Hematopoietic multipotent progenitor cell treated with erythropoietin and hydrocortisone succinate and interleukin-3 and kit ligand, for 4 days (in vitro differentiated cells): ENCODE measurements at regions not wholly inside any gene's neighbourhood (a gene's known extent, or its start where the extent isn't known, plus 50 kb on each side); places are given as distances from the start of the nearest gene placed in this dataset.
A peak's percentile ranks its signal among the peaks of the same experiment; 100 is the strongest.

Source experiments
- DNase-seq: peaks from one replicate; pipeline ENCODE4 v3.0.0-alpha.2; 2015

DNA sequence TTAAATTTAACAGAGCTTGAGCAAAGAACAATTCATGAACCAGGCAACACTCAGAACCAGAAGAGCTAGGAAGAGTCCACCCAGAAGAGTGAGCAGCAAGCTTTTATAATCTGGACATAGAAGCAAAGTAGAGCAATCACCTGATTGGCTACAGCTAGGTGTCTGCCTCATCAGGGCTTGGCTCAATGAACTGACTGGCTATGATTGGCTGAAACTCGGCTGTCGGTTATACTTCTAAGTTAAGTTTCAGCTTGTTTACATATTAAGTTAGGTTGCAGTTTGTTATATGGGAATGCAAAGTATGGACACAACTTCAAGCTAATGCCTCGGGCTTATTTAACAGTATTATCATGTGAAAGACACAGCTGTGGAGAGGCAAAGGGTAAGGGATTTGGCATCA, 63.2 kb upstream of the NABP1 start:
- no peak for DNase-seq

DNA sequence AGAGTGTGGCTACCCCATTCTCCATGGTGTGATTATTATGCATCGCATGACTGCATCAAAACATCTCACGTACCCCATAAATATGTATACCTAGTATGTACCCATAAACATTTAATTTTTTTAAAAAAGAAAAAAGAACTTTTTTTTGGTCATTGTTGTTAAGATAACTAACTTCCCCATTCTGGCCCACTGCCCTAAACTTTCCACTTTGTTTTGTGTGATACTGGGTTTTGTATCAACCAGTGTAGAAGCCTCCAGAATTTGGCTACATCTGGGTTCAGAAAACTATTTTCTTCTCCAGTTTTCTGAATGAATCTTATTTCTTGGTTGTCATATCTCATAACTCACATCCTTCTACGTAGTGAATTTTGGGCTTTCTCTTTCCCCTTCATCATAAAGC, 62.3 kb upstream of the NABP1 start:
- DNase-seq, result peak; percentile 53

DNA sequence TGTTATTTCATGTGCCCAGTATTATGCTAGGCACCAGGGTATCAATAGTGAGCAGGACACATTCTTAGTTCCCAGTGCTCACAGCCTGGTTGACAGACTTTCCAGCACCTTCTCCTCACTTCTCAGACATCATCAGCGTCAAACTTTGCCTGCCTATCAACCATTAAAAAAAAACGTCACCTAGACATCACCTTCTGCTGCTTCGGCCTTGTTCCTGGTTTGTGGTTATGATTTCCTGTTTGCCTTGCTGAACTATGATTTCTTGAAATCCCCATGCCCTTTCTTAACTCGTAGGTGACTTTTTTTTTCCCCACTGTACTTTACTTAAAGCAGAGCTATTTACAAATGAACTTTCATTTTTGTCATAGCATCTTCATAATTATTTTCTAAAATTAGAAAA, 60.4 kb upstream of the NABP1 start:
- DNase-seq, result peak; percentile 51

DNA sequence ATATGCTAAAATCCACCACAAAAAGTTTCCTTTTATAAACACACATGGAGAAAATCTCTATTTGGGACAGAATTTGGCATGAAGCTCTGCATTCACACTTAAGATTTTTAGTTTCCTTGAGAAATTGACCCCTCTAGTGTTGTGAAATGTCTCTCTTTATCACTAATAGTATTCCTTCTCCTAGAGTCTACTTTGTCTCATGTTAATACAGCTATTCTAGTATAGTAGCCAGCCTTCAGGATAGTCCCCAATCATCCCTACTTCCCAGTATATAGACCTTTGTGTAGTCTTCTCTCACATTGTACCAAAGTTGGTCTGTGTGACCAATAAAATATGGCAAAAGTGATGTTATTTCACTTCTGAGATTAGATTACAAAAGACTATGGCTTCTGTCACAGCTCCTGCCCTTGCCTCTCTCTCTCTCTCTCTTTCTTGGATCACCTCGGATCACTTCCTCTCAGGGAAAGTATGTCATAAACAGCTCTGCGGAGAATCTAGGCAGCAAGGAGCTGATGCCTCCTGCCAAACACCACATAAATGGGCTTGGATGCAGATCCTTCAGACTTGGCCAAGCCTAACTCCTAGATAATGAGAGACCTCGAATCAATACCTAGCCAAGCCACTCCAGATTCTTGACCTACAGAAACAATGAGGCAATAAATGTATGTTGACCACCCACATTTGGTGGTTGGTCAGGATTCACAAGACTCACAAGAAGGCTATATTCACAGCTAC, 59.7 kb upstream of the NABP1 start:
- no peak for DNase-seq

DNA sequence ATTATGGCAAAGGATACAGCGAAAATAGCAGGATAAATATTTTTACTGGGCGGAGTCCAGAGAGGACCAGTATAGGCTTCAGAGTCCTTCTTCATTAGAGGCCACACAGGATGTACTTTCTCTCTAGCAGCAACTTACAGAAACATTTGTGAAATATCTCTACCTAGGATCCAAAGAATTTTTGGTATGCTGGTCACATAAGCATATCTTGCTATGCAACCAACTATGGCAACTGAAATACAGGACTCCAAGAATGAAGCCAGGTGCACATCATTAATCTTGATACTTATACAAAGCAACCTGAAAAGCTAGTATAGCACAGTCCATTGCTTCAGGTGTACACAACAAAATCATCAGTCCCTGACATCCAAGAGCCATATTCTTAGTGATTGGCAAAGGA, 59.1 kb upstream of the NABP1 start:
- DNase-seq, result no peak

DNA sequence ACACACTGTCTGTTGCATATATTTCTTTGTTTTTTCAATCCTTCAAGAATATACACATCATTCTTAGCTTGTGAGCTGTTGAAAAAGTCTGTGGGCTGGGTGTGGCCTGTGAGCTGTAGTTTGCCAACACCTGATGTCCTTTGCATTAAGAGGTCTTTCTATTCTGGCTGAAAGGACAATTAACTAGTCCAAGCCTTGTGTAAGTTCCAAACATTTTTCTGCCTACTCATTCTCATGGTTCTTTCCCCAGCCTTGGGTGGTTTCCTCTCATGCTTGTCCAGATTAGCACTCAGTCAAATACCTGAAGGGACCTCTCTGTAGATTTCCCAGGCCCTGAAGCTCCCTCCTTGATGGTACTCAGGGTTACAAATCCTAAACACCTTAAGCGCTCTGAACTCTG, 57.8 kb upstream of the NABP1 start:
- DNase-seq, result peak; percentile 17

DNA sequence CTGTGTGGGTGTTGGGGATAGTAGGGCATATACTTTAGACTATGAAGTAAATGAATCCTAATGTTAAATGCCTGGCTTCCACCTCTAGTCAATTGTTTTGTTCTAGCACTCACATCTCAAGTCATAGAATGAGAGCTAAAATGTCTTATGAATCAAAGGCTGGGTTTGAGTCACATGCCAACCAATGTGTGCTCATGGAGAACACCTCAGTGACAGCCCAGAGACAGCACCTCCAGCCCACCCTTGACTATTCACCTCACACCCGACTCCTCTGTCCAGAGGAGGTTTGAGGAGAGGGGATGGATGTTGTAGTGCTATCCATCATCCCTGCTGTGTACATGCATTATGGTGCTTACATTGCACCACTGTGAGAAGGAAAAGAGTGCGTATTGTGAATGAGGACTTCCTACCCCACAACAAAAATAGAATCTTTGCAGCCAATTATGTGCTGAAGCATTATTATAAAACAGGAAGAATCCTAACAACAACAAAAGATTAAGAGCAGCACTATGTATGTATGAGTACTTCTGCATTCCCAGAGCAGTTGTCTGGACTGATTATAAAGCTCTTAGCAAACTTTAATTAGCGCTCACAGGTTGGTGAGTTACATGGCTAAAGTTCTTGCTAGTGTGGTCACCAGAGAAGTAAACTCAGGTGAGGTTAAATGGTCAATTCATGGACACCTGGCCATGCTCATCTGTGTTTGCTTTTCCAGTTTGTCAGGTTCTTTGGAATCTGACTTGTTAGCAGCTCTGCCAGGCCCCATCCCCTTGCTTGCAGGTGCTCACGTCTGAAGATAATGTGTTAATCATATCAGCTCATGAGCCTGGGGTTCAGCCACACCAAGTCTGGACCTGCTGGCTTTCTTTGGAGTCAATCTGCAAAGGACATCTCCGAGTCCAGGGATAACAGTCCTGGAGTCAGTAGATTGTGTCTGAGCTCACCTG, 55.3 kb upstream of the NABP1 start:
- DNase-seq, result peak; percentile 15

DNA sequence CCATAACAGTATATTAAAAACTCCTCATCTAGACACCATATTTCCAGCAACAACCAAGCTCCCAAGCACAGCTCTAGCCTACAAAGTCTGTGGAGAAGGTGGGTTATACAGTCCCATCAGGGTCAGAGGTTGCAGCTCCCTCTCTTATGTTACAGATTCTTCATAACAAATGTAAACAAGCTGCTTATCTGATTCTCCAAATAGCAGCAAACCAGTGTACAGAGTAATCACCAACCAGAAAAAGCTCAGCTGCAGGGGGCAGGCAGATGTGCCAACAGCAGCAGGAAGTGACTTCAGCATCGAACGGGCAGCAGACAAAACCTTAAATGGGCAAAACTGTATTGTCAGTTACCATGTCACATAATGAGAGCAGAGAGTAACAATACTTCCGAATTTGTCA, 52.9 kb upstream of the NABP1 start:
- DNase-seq, result peak; percentile 69

DNA sequence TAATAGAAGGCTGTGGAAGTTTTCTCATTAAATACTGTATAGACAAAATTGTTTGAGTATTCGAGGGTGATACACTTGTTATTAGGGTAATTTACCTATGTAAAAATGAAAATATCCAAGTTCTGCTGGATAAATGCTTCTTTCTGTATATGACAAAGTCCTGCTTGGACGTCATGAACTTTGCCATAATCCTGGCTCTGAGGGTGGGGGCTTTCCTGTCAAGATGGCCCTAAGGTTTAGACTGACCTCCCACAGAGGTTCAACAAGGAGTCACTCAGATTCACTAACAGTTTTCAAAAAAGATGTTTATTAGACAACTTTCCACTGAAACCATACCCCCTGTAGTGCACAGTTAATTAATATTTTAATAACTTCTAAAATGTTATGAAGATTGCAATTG, 52.5 kb upstream of the NABP1 start:
- no peak for DNase-seq

DNA sequence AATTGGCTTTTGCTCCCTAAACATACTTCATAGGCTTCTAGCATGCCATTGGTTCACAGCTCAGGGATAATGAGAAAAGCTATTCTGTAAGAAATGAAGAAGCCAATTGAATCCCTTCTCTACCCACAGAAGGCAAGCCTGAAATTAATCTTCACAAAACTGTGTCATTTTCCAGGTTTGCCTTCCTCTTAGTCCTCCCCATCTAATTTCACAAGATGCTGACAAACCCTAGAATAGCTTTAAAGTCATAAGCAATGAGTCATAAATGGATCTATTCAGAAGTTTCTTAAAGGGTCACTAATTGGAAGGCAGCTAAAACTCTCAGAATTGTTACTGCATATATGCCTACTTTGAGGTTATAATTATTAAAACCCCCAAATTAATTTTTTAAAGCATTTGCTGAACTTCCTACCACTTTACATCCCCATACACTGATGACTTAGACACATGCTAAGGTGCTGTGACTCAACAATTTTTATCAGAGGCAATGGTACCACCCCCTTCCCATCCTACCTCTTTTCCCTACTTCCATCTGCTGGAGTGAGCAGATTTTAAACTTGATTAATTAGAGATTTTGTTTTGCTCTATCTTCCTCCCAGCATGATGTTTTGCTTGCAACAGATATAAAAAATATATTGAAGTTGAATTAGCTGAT, 51.3 kb upstream of the NABP1 start:
- no peak for DNase-seq

DNA sequence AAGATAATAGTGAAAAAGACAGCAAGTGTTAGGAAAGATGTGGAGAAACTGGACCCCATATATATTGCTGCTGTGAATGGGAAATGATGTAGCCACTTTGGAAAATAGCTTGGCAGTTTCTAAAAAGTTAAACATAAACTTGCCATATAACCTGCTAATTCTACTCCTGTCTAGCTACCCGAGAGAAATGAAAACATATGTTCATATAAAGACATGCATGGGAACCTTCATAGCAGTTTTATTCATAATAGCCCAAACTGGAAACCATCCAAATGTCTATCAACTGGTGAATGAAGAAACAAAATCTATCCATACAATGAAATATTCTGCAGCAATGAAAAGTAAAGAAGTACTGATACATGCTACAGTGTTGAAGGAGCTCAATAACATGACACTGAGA, 50.4 kb upstream of the NABP1 start:
- no peak for DNase-seq
